ENCODE measurements at regions not wholly inside any gene's neighbourhood (a gene's known extent, or its start where the extent isn't known, plus 50 kb on each side); places are given as distances from the start of the nearest gene placed in this dataset.

DNA sequence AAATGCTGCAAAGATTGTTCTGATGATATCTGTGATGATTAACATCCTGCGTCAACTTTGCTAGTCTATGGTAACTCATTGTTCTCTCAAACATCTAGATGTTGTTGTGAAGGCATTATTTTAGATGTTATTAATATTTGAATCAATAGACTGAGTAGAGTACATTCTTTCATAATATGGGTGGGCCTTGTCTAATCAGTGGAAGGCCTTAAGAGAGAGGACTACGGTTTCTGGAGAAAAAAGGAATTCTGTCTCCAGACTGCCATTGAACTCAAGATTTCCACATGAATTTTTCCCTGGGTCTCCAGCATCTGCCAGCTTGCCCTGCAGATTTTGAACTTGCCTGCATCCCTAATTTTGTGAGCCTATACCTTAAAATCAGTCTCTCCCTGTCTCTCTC is 2381.1 kb upstream of the AGA start:
- in situ Hi-C loops (cut with MboI; ENCODE audit: low sequenced_read_pairs) = no loop called here

More for the DNA sequence above, 2381.1 kb upstream of the AGA start:
- intact Hi-C loops (cut with micrococcal nuclease) (no loop called here), dilution Hi-C loops (cut with HindIII; ENCODE audit: low sequenced_read_pairs, unreplicated experiment) (no loop called here)
- H3K4me2 ChIP-seq (ENCODE audit: low read depth, low read length) = no peak overlapping the region
- BruUV-seq (replicated peaks) = no TSS peak
- no peak overlapping the region for H2AK9ac ChIP-seq (replicated peaks; ENCODE audit: low read depth, low read length, poor library complexity)
- no peak overlapping the region for H4K91ac ChIP-seq (ENCODE audit: insufficient read depth, low read depth, low read length)
- H2BK15ac ChIP-seq (ENCODE audit: low read depth, low read length) = no peak overlapping the region
- H3K18ac ChIP-seq (ENCODE audit: low read depth, low read length) = no peak overlapping the region
- no peaks in the 10 kb centered on the region for H3K9me1 ChIP-seq (ENCODE audit: insufficient read depth, low read length)
- no peak overlapping the region for H2AK5ac ChIP-seq (ENCODE audit: low read depth, low read length)
- no peaks in the 10 kb centered on the region for H3K36me3 ChIP-seq (ENCODE audit: control insufficient read depth, insufficient read depth, low read length)
- H2BK120ac ChIP-seq (ENCODE audit: low read depth, low read length) = no peak overlapping the region
- no CpG with 5 or more reads among the region's 2 CpGs for WGBS, 2 experiments (ENCODE audit: extremely low coverage in 2 of 2, insufficient read length in 1 of 2)
- ChIA-PET POLR2A (ENCODE audit: unreplicated experiment) (no interaction called here), CTCF (no interaction called here)
- no peak overlapping the region for H2AFZ ChIP-seq (replicated peaks; ENCODE audit: low read length, poor library complexity)
- no peak overlapping the region for H2BK5ac ChIP-seq (ENCODE audit: low read depth, low read length, poor library complexity, severe bottlenecking)
- no peak overlapping the region for H3K4ac ChIP-seq (ENCODE audit: low read depth, low read length)
- ATAC-seq (ENCODE audit: low read depth) = no peak
- H4K5ac ChIP-seq (ENCODE audit: low read depth, low read length) = no peak overlapping the region
- H4K8ac ChIP-seq (ENCODE audit: low read depth in 2 of 2, low read length in 2 of 2) = no peak overlapping the region
- H3K79me1 ChIP-seq (ENCODE audit: low read depth in 1 of 2, low read length in 2 of 2) = no peaks in the 10 kb centered on the region
- TF ChIP-seq MAZ (IDR thresholded peaks at IDR 0.05; ENCODE audit: borderline replicate concordance, low read depth, low read length) (no peak), CEBPB (IDR thresholded peaks at IDR 0.05; ENCODE audit: low read depth, low read length) (no peak), MAFK (IDR thresholded peaks at IDR 0.05; ENCODE audit: low read depth, low read length) (no peak), CTCF (conservative IDR thresholded peaks at IDR 0.05; ENCODE audit: low read depth, low read length) (no peak), RFX5 (IDR thresholded peaks at IDR 0.05; ENCODE audit: low read depth, low read length) (no peak), CHD1 (IDR thresholded peaks at IDR 0.05; ENCODE audit: low read depth, low read length) (no peak), MXI1 (IDR thresholded peaks at IDR 0.05; ENCODE audit: borderline replicate concordance, low read depth, low read length) (no peak), NFE2L2 (IDR thresholded peaks at IDR 0.05; ENCODE audit: low read depth, low read length) (no peak), POLR2A (IDR thresholded peaks at IDR 0.05; ENCODE audit: low read depth, low read length) (no peak), RAD21 (IDR thresholded peaks at IDR 0.05; ENCODE audit: low read length) (no peak), BHLHE40 (IDR thresholded peaks at IDR 0.05; ENCODE audit: low read depth, low read length) (no peak), RCOR1 (IDR thresholded peaks at IDR 0.05; ENCODE audit: insufficient replicate concordance, low read length) (no peak), FOS (IDR thresholded peaks at IDR 0.05; ENCODE audit: low read depth, low read length) (no peak), ELK1 (IDR thresholded peaks at IDR 0.05; ENCODE audit: borderline replicate concordance, low read depth, low read length) (no peak), SMC3 (IDR thresholded peaks at IDR 0.05; ENCODE audit: low read depth, low read length) (no peak)
- TF ChIP-seq, protein P1, sequence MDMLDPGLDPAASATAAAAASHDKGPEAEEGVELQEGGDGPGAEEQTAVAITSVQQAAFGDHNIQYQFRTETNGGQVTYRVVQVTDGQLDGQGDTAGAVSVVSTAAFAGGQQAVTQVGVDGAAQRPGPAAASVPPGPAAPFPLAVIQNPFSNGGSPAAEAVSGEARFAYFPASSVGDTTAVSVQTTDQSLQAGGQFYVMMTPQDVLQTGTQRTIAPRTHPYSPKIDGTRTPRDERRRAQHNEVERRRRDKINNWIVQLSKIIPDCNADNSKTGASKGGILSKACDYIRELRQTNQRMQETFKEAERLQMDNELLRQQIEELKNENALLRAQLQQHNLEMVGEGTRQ (IDR thresholded peaks at IDR 0.05; ENCODE audit: low read depth, low read length) = no peak
- no peaks in the 10 kb centered on the region for H3K4me1 ChIP-seq (ENCODE audit: control insufficient read depth, insufficient read depth, low read length)
- H3K4me3 ChIP-seq (ENCODE audit: insufficient read depth, low read depth, low read length) = no peak overlapping the region
- no peak for DNase-seq
- H4K20me1 ChIP-seq (ENCODE audit: insufficient read depth, low read length) = no peaks in the 10 kb centered on the region
- no peak overlapping the region for H3K27ac ChIP-seq (ENCODE audit: insufficient read depth, low read length)
- H3K9me3 ChIP-seq (ENCODE audit: control insufficient read depth, insufficient read depth, low read length) = no peaks in the 10 kb centered on the region
- no peak overlapping the region for H3K23ac ChIP-seq (ENCODE audit: low read depth, low read length)
- no peaks in the 10 kb centered on the region for H3K27me3 ChIP-seq (ENCODE audit: control insufficient read depth, insufficient read depth, low read length)
- no peak overlapping the region for H3K56ac ChIP-seq (ENCODE audit: extremely low read depth, insufficient read depth, low read length)
- no peak overlapping the region for H3K14ac ChIP-seq (replicated peaks; ENCODE audit: low read depth, low read length)
- H2BK20ac ChIP-seq (ENCODE audit: low read depth, low read length) = no peak overlapping the region
- H3K9ac ChIP-seq (ENCODE audit: low read depth, low read length) = no peak overlapping the region

Measured in IMR-90 (cell line).